ENCODE measurements at regions not wholly inside any gene's neighbourhood (a gene's known extent, or its start where the extent isn't known, plus 50 kb on each side); places are given as distances from the start of the nearest gene placed in this dataset.
"Not testable (repeated sequence)": the region's sequence is repeated elsewhere in the genome, so short reads cannot be mapped to it uniquely, and the experiment has no call there.

GRCh38 chr18:68215931-68216330 is 499.0 kb downstream of the TMX3 start:
- intact Hi-C loops (cut with DNase I): no loop called here
- no peak for ATAC-seq
- DNase-seq (ENCODE audit: missing footprints): no peak

GRCh38 chr18:68186039-68186438 is 528.9 kb downstream of the TMX3 start:
- DNase-seq (ENCODE audit: missing footprints) (no peak), ATAC-seq (no peak)
- intact Hi-C loops (cut with DNase I): no loop called here

GRCh38 chr18:68181956-68182355 is 533.0 kb downstream of the TMX3 start:
- ATAC-seq: no peak
- intact Hi-C loops (cut with DNase I): no loop called here

DNA sequence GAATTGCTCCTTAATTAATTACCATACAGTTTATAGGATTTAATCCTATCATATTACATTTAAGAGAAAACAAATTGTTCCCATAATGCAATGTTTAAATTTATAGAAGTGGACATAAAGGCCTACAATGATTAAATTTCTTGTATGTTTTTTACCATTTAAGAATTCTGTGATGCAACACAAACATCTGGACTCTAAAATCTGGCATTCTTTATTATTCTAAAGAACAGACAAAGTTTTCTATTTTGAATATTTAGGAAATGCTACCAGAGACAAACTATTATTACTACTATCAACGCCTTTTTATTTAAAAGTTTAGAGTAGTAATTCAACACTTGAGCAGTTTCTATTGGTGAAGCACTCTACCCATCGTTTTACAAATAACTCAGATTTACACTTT is 535.1 kb downstream of the TMX3 start:
- ATAC-seq: no peak
- no peak for DNase-seq (ENCODE audit: missing footprints)
- intact Hi-C loops (cut with DNase I): no loop called here

More at GRCh38 chr18:68181956-68182355, 533.0 kb downstream of the TMX3 start:
- DNase-seq (ENCODE audit: missing footprints): no peak

GRCh38 chr18:68178921-68179320 is 536.0 kb downstream of the TMX3 start:
- DNase-seq (ENCODE audit: missing footprints): no peak
- no peak for ATAC-seq
- intact Hi-C loops (cut with DNase I): no loop called here

GRCh38 chr18:68177807-68178702 is 536.9 kb downstream of the TMX3 start:
- no peak for ATAC-seq
- no peak for DNase-seq (ENCODE audit: missing footprints)
- intact Hi-C loops (cut with DNase I): no loop called here

DNA sequence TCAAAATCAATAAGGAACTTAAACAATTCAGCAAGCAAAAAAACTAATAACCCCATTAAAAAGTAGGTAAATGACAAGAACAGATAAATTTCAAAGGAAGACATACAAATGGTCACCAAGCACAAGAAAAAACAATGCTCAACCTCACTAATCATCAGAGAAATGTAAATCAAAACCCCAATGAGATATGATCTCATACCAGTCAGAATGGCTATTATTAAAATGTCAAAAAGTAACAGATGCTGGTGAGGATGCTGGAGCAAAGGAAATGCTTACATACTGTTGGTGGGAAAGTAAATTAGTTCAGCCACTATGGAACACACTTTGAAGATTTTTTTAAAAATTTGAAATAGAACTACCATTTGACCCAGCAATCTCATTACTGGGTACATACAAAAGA is 538.0 kb downstream of the TMX3 start:
- no peak for DNase-seq (ENCODE audit: missing footprints)
- intact Hi-C loops (cut with DNase I): no loop called here
- no peak for ATAC-seq

- intact Hi-C loops (cut with DNase I): no loop called here
- DNase-seq (ENCODE audit: missing footprints): no peak
- ATAC-seq: no peak
Measured at GRCh38 chr18:68172842-68173549, 541.9 kb downstream of the TMX3 start.

- ATAC-seq (no peak), DNase-seq (ENCODE audit: missing footprints) (no peak)
Measured at GRCh38 chr18:68164909-68165308, 550.0 kb downstream of the TMX3 start.

DNA sequence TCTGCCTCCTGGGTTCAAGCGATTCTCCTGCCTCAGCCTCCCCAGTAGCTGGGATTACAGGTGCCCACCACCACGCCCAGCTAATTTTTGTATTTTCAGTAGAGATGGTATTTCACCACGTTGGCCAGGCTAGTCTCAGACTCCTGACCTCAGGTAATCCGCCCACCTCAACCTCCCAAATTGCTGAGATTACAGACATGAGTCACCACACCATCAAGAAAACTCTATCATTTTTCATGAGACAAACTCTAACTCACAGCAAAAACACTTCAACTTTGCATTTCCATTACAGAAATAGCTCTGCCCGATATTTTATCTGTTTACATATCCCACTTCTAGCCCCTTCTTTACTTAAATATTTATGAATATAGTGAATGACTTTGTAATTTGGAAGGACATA is 561.1 kb downstream of the TMX3 start:
- ATAC-seq; DNase-seq (ENCODE audit: missing footprints); intact Hi-C loops (cut with DNase I): not testable (repeated sequence)

More at GRCh38 chr18:68164909-68165308, 550.0 kb downstream of the TMX3 start:
- intact Hi-C loops (cut with DNase I): no loop called here

- no peak for DNase-seq (ENCODE audit: missing footprints)
- intact Hi-C loops (cut with DNase I): no loop called here
- no peak for ATAC-seq
Measured at GRCh38 chr18:68152770-68153169, 562.1 kb downstream of the TMX3 start.

- DNase-seq (ENCODE audit: missing footprints) (no peak), ATAC-seq (no peak)
Measured at GRCh38 chr18:68150961-68151360, 563.9 kb downstream of the TMX3 start.

GRCh38 chr18:68148863-68149262 is 566.0 kb downstream of the TMX3 start:
- DNase-seq (ENCODE audit: missing footprints) (no peak), ATAC-seq (no peak)
- intact Hi-C loops (cut with DNase I): no loop called here

More at GRCh38 chr18:68150961-68151360, 563.9 kb downstream of the TMX3 start:
- intact Hi-C loops (cut with DNase I): no loop called here

- ATAC-seq (no peak), DNase-seq (ENCODE audit: missing footprints) (no peak)
- intact Hi-C loops (cut with DNase I): no loop called here
Measured at GRCh38 chr18:68147728-68148127, 567.2 kb downstream of the TMX3 start.

- intact Hi-C loops (cut with DNase I): no loop called here
- ATAC-seq: no peak
- no peak for DNase-seq (ENCODE audit: missing footprints)
Measured at GRCh38 chr18:68121826-68122225, 593.1 kb downstream of the TMX3 start.

DNA sequence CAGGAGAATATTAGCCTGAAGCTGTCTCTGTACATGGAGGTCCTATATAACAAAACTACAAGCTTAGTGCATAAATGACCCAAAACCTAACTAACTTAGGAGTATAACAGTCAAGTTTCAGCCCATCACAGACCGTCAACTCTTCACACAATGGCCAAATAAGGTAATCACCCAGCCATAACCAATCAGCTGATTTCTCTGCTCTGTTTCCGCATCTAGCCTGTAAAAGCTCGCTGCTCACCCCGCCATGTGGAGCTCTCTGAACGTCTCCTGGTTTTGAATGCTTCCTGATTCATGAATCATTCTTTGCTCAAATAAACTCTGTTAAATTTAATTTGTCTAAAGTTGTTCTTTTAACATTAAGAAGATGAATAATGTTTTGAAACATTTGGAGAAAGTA is 593.6 kb downstream of the TMX3 start:
- intact Hi-C loops (cut with DNase I): no loop called here
- DNase-seq (ENCODE audit: missing footprints) (no peak), ATAC-seq (no peak)

GRCh38 chr18:68114989-68115388 is 598.5 kb upstream of the DSEL start:
- ATAC-seq: no peak
- no peak for DNase-seq (ENCODE audit: missing footprints)
- intact Hi-C loops (cut with DNase I): no loop called here

- ATAC-seq: no peak
- intact Hi-C loops (cut with DNase I): no loop called here
- DNase-seq (ENCODE audit: missing footprints): no peak
Measured at GRCh38 chr18:68104036-68104435, 587.5 kb upstream of the DSEL start.

DNA sequence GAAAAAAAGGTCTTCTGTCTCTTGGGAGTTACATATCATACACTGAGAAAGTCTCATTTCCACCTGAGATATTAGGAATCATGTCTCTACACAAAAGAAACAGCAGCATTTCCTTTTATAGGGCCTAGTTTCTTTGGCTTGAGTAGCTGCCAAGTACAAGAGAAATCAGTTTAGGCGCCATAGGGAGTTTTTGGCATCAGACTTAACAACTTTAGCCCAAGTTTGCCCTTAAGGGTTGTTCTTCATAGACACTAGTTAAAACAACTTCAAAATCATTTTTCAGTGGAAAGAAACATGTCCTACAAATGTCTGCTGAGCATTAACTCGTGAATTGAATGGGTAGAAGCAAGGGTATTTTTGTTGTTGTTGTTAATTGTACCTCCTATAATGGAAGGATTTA is 587.0 kb upstream of the DSEL start:
- ATAC-seq: no peak
- intact Hi-C loops (cut with DNase I): no loop called here
- no peak for DNase-seq (ENCODE audit: missing footprints)

GRCh38 chr18:68102117-68102516 is 585.6 kb upstream of the DSEL start:
- DNase-seq (ENCODE audit: missing footprints) (no peak), ATAC-seq (no peak)
- intact Hi-C loops (cut with DNase I): no loop called here
